Inflammatory macrophage (primary cell): ENCODE measurements at regions not wholly inside any gene's neighbourhood (a gene's known extent, or its start where the extent isn't known, plus 50 kb on each side); places are given as distances from the start of the nearest gene placed in this dataset.
A peak's percentile ranks its signal among the peaks of the same experiment; 100 is the strongest.
"Not testable (repeated sequence)": the region's sequence is repeated elsewhere in the genome, so short reads cannot be mapped to it uniquely, and the experiment has no call there.

Experiments
- DNase-seq, 2 donors: peaks; one replicate each; pipeline ENCODE4 v3.0.0-alpha.2; 2020 to 2022

GRCh38 chr2:105490956-105491355, 92.1 kb upstream of the FHL2 start:
- no peak for DNase-seq

- DNase-seq, result no peak
Observed at GRCh38 chr2:105490204-105490603, 91.4 kb upstream of the FHL2 start.

DNA sequence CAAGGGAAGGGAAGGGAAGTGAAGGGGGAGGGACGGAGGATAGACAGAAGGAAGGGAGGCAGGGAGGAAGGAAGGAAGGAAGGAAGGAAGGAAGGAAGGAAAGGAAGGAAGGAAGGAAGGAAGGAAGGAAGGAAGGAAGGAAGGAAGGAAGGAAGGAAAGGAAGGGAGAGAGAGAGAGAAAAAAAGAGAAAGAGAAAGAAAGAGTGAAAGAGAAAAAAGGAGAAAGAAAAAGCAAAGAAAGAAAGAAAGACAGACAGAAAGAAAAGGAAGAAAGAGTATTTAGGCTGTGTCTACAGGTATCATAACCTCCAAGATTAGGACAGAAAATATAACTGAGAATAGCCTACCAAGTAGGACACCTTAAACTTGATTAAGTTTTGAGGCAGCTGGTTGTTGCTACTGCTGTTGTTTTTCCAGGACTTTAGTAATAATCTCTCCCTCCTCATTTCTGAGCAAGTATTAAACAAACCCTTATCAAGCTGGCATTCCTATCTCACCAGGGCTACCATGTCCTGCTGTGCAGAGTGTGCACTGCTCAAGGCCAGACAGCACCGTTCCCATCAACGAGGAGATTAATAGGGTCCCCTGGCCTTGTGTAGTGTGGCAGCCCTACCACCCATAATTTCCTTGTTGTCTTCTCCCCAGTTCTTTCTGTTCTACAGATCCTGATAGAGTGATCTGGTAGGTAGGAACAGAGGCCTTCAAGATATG, 90.5 kb upstream of the FHL2 start:
- DNase-seq, result no peak

- no peak for DNase-seq
Observed at GRCh38 chr2:105488285-105488684, 89.4 kb upstream of the FHL2 start.

DNA sequence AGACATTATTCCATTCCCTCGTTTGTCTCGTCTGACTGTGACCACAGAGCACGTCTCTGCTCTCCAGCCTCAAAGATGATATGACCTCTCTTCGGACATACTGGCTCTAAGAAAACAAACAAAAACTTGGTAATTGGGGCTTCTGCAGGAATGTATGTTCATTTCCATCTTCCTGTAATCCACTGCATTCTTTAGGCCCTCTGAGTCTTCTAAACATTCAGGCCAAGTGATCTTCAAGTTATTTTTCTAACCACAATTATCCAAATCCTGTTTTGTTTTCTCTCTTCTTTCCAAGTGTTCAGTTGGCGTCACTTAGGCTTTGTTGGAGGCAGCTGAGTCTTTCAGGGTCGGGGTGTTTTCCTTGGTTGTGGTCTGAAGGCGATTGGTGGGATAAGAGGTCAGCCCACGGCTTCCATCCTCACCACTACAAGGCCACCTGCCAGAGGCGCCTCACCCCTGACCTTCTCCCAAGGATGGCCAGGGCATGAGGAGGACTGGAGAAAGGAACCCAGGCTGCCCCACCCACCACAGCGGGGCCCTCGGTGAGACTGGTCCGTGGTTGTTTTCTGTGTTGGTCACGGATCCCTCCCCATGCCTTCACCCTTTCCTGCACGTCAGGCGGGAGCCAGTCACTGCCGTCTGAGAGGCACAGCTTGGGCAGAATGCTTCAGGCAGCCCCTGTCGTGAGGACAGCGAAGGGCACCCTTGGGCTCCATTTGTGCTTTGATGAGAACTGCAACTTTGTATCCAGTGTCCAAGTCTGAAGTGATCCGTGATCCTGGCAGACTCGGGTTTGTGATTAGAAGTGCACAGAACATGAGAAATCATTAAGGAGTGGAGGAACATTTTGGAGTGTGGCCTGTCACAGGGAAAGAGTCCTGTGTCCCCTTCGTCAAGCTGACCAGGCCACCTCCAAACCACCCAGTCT, 88.6 kb upstream of the FHL2 start:
- no peak for DNase-seq

DNA sequence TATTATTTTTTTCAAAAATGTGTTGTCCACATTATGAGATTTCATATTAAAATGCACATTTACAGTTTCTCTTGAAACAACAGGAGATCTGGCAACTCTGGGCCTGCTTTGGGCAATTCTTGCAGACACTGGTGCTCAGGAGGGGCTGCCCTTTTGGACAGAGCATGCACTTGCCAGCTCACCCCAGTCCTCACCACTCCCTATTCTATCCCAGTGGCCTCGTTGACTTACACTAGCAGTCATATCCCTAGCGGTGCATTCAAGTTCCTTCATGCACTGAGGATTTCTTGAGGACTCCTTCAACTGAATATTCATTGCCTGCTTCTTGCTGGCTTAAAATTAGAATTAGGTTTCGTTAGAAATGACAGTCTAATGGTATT, 87.9 kb upstream of the FHL2 start:
- DNase-seq, result no peak

DNA sequence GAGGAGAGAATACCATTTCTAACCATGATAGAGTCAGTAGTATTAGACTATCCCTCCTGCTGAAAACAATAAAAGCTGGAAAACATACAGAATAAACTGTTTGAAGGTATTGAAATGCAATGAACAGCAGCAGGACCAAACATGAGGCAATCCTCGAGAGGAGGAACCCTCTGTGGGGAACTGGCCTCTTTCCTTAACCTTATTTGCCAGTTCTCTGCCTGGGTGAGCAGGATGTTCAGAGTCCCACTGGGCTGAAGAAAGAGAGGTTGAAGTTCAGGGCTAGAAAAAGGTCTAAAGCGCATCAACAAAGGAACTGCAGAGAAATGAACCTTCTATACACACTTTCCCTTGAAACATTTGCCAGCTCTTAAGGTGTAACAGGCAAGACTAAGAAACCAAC, 79.8 kb upstream of the FHL2 start:
- DNase-seq, result no peak

DNA sequence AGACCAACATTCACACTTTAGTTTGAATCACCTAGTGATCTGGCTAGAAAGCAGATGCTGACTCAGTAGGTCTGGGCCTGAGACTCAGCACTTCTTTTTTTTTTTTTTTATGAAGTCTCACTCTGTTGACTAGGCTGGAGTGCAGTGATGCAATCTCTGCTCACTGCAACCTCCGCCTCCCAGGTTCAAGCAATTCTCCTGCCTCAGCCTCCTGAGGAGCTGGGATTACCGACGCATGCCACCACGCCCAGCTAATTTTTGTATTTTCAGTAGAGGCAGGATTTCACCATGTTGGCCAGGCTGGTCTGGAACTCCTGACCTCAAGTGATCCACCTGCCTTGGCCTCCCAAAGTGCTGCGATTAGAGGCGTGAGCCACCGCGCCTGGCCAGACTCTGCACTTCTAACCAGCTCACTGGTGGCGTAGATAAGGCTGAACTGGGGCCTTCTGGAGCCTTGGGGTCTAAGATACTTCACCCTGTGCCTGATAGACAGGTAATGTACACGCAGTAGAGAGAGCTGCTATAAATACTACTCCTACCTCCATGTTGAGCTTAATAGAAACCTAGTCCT, 78.3 kb upstream of the FHL2 start:
- DNase-seq, result not testable (repeated sequence)

- DNase-seq, result no peak
Observed at GRCh38 chr2:105473011-105473410, 74.2 kb upstream of the FHL2 start.

- no peak for DNase-seq
Observed at GRCh38 chr2:105470979-105471378, 72.1 kb upstream of the FHL2 start.

- DNase-seq, result no peak
Observed at GRCh38 chr2:105469781-105470180, 70.9 kb upstream of the FHL2 start.

DNA sequence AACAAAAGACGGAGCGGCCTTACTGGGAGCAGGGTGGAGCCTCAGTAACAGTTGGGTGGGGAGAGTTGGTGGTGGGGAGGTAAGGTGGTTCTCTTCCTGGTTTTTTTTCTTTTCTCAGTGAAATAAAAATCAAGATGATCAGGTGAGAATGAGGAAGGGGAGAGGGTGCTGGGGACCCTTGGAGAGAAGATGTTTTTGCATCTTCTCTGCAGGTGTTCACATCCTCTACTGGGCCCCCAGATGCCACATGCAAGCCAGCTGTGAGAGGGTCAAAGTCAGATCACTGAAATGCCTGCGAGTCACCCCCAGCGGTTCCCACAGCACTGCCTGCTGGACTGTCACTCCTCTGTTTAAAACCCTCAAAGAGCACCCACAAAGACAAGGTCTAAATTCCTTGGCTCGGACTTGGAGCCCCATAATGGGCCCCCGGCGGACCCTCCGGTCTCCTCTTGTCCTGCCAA, 69.8 kb upstream of the FHL2 start:
- DNase-seq, result no peak

DNA sequence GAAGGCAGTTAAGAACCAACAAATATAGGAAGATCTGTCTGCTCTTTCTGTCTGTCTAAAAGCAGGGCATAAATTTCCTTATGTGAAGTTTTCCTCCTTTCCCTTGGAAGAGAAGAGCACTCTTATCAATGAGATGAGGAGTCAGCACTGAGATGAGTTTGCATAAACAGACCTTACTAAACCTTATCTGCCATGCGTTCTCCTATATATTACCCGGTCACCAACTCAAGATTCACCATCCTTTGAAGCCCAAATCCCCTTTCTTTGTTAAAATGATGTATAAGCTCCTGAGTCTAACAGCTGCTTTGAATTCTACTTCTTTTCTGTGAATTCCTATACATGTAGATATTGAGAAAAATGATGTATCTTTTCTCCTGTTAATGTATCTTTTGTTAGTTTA, 65.5 kb upstream of the FHL2 start:
- no peak for DNase-seq

DNA sequence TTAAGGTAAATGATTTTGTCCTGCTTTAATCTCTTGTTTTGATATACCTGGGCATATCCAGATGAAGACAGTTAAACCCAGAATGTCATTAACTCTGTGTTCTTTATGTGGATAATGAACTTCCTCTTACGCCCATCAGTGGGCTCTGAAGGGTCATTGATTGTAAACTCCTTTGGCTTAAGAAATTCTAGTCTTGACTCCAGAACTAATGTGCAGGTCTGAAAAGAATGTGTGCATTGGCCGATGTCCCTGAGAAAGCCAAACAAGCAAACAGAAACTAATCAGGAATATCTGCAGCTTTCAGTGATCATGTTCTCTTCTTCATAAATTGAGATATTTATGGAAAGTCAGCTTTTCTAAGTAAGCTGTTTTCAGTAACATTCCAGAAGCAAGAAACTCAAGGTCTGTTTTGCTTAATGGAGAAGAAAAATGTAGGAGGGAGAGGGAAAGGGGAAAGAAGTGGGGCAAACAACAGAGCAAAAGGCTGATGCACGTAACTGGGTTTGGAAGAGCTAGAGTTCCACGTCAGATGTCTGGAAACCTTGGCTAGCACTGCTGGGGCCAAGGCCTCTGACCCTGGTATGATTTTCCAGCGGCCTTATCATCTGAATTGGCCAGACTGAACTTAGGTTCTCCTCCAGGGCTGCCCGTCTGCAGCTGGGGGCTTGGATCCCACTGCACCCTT, 61.3 kb upstream of the FHL2 start:
- DNase-seq, result no peak

- no peak for DNase-seq
Observed at GRCh38 chr2:105458076-105458475, 59.2 kb upstream of the FHL2 start.

GRCh38 chr2:105455488-105456003, 56.7 kb upstream of the FHL2 start:
- DNase-seq, result no peak

DNA sequence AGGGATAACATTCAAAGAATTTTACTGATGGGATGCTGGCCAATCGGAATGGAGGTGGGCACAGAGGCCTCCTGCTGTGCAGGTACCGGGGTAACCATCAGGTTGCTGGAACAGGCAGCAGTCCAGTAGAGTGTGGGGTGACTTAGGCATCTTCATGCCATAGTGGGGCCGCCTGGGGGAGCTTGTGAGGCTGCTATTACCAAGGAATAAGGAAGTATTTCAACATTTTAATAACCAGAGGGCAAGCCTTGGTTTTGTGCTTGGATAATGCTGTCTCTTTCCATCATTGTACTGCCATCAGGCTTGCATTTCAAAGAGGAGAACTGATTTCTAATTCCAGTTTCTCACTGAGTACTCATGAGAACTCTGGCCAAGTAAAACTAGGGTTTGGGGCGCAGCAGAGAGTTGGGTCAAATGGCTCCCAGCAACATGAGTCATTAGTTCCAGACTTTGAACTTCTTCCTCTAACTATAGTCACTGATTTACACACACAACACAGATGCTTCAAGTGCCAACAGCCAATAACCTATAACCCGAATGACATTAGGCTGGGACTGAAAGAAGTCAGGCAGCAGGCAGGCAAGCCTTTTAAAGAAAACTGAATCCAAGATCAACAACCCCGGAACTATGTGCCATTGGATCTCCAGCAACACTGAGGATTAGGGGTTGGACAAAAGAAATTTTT, 56.1 kb upstream of the FHL2 start:
- DNase-seq, result peak; percentile 42 to 60

DNA sequence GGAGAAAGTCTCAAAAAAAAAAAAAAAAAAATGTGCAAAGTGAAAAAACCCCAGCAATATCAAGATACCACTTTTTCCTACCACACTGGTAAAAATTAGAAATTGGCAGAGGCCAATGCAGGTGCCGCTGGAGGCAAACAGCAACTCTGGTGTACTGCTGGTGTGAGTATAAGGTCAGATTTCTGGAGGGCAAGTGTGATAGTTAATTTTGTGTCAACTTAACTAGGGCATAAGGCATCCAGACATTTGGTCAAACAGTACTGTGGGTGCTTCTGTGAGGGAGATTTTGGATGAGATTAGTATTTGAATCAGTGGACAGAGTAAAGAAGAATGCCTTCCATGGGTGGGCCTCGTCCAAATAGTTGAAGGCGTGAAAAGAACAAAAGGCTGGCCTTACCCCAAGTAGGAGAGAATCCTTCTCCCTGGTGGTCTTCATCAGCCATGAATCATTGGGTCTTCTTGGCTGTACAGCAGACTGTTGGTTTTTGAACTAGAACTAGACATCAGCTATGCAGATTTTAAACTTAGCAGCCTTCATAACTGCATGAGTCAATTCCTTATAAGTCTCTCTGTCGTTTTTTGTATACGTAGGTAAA, 52.8 kb upstream of the FHL2 start:
- no peak for DNase-seq

DNA sequence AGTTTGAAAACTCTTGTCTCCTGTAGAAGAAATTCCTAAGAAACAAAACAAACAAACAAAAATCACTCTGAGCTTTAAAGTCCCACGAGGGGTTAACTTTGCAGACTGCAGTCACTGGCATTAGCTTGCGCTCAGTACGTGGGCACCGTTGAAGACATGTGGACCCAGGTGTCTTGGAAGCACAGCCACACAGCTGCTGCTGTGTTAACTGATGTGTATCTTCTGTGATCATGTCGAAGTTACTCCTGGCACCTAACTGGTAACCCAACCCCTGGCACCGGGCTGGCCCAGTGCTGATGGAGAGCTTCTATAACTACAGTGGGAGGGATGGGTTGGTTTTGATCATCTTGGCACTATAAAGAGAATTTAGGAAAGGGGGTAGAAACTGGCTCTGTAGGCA, 51.6 kb upstream of the FHL2 start:
- no peak for DNase-seq

GRCh38 chr2:105449076-105449475, 50.2 kb upstream of the FHL2 start:
- no peak for DNase-seq
